Stimulated activated CD4-positive, alpha-beta T cell treated with anti-CD3 and anti-CD28 coated beads, Interleukin-1b, Interleukin-23, amount 100 ng/mL, for 48 hours (primary cell): ENCODE measurements at regions not wholly inside any gene's neighbourhood (a gene's known extent, or its start where the extent isn't known, plus 50 kb on each side); places are given as distances from the start of the nearest gene placed in this dataset.
"Not testable (repeated sequence)": the region's sequence is repeated elsewhere in the genome, so short reads cannot be mapped to it uniquely, and the experiment has no call there.

Source experiments
- DNase-seq: peaks from one replicate; pipeline ENCODE4 v3.0.0-alpha.2; 2020

- no peak for DNase-seq
Observed at GRCh38 chr1:96865731-96866685, 144.4 kb downstream of the PTBP2 start.

GRCh38 chr1:96872757-96873156, 151.2 kb downstream of the PTBP2 start:
- no peak for DNase-seq

GRCh38 chr1:96878640-96879039, 157.1 kb downstream of the PTBP2 start:
- no peak for DNase-seq

DNA sequence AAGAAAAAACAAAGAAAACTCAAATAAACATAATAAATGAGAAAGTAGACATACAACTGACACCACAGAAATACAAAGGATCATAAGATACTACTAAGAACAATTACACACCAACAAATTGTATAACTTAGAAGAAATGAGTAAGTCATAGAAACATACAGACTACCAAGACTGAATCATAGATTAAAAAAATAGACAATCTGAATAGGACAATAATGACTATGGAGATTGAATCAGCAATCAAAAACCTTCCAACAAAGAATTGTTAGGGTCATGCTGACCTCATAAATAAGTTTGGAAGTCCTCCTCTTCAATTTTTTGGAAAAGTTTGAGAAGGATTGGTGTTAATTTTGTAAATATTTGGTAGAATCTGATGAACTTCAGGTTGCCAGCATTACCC, 159.0 kb downstream of the PTBP2 start:
- DNase-seq: no peak

DNA sequence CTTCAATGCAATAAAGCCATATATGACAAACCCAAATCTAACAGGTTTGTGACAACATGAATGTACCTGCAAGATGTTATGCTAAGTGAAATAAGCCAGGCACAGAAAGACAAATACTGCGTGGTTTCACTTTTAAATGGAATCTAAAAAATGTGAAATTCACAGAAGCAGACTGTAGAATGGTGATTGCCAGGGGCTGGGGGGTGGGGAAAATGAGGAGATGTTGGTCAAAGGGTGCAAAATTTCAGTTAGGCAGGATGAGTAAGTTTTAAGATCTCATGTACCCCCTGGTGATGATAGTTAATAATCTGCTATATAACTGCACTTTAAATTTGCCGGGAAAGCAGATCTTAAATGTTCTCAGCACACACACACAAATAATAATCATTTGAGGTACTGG, 160.5 kb downstream of the PTBP2 start:
- DNase-seq: no peak

- DNase-seq: no peak
Observed at GRCh38 chr1:96886474-96886873, 164.9 kb downstream of the PTBP2 start.

GRCh38 chr1:96887501-96887900, 165.9 kb downstream of the PTBP2 start:
- no peak for DNase-seq

- no peak for DNase-seq
Observed at GRCh38 chr1:96901783-96902363, 180.3 kb downstream of the PTBP2 start.

DNA sequence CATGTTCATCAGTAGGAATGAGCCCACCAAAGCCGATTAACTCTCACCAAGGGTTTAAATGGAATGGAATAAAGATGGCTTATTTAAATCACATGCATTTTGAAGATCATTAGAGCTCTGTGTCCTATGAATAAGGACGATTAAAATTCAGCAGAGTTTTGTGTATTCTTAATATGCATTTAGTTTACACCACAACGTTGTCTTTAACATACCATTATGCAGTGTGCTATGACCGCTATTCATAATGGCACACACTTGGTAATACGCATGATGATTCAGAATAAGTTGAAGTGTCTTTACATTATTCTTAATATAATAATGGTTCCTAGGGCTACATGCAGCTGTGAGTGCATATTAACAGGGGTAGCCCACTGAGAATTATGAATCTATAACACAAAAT, 190.7 kb downstream of the PTBP2 start:
- no peak for DNase-seq

- not testable (repeated sequence) for DNase-seq
Observed at GRCh38 chr1:96915701-96916100, 194.1 kb downstream of the PTBP2 start.

- DNase-seq: no peak
Observed at GRCh38 chr1:96918406-96918805, 196.8 kb downstream of the PTBP2 start.

GRCh38 chr1:96922181-96922580, 200.6 kb downstream of the PTBP2 start:
- no peak for DNase-seq

GRCh38 chr1:96923753-96924152, 202.2 kb downstream of the PTBP2 start:
- DNase-seq: no peak

DNA sequence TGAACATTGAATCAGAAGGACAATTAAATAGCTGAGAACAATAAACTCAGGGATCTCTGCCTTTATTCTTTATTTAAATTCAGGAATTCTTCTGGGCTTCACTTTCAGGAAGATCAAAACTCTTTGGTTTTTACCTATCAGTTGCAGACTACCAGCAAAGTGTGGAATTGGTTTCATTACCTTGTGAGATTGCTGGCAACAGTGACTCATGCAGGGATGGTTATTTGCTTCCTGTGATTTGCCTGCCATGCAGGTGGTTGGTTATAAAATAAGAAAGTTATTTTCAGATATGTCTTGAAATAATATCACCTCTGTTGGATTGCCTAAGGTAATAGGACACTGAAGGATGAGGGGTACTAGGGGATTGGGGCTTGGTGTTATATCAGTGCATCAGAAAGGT, 204.6 kb downstream of the PTBP2 start:
- DNase-seq: no peak

DNA sequence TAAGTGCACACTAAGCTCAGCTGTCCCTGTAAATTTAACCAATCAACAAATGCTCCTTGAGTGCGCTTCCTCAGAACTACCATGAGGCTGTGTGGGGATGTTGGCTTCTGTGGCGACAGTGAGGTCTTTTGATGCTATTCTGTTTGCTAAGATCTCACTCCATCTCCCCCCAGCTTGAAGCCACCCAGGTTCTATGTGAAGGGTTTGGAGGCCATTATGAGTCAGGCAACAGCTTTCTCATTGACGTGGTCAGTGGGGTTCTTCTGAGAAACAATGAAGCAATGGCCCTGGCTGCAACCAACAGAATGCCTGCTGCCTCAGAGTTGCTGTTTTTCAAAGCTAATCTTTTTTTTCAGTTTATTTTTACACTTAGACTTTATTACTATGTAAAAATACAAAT, 205.5 kb downstream of the PTBP2 start:
- no peak for DNase-seq

DNA sequence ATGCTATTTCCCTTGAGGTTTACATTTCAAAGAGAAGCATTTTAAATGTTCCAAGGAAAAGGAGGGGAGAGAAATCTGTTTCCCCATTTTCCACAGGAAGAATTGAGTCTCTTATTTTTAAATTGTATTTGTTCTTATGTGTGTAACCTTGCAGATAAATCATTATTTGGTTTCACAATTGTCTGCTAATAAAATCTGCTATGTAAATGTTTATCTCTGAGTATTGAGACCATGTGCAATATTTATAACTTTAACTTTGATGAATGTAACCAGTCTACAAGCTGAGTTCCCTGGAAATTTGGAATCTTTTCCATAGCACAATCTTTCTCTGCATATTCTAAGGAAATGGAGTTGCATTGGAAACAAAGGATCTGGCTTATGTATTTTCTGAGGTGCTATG, 209.6 kb downstream of the PTBP2 start:
- DNase-seq: no peak

DNA sequence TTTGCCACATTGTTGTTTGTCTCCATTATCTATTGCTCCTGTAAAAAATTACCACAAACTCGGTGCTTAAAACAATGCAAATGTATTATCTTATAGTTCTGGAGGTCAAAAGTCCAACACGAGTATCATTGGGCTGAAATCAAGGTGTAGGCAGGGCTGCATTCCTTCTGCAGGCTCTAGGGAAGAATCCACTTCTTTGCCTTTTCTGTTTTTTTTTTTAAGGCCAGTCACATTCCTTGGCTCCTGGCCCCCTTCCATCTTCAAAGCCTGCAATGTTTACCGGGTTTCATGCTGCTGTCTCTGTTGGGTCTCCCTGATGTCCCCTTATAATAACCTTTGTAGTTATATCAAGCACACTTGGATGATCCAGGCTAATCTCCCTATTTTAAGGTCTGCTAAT, 212.7 kb downstream of the PTBP2 start:
- DNase-seq: no peak

GRCh38 chr1:96944432-96945092, 223.0 kb downstream of the PTBP2 start:
- DNase-seq: no peak

DNA sequence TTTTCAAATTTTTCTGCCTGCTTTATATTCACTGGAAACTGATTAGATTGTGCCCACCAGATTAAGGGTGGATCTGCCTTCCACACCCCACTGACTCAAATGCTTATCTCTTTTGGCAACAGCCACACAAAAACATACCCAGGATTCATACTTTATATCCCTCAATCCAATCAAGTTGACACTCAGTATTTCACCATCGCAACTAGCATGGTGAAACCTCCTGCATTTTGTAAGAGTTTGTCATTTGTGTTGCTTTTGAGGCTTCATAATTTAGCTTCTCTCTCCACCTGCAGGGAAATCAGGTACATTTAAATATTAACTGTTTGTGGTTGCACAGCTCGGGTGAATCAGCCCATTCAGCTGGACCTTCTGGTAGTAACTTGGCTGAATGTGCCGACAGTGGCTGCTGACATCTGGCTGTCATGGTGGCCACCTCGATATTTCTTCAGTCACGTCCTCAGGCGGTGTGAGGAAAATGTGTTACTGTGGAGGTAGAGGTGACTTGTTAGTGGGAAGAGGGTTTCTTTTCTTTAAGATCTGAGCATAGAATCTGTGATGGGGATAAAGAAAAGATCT, 224.0 kb downstream of the PTBP2 start:
- no peak for DNase-seq

DNA sequence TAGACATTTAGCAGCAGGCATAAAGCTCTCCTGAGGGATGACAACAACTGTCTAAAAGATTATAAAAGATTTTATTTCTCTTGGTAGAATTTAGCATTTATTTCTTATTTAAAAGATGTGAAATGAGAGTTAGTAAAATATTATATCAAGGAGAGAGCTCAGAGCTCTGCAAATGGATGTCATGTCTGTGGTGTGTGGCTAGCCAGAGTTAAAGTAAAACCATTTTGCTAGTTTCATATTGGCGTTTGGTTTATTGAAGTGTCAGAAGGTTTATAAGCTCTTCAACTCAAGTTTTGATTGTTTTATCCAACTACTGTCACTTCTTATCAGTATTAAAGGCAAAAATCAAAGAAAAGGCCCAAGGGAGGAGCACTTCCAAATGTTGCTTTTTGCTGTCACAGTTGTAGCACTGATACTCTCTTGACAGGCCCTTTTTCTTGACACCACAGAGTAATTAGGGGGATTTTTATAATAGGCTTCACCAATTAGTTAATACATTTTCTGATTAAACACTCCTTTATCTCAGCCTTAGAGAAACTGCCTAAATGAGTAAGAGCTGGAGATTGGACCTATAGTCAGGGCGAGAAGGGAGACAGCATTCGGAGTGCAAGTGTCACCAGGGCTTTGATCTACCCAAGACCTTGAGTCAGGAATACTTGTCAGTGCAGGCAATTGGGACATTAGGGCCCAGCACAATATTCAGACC, 233.9 kb downstream of the PTBP2 start:
- DNase-seq: no peak

DNA sequence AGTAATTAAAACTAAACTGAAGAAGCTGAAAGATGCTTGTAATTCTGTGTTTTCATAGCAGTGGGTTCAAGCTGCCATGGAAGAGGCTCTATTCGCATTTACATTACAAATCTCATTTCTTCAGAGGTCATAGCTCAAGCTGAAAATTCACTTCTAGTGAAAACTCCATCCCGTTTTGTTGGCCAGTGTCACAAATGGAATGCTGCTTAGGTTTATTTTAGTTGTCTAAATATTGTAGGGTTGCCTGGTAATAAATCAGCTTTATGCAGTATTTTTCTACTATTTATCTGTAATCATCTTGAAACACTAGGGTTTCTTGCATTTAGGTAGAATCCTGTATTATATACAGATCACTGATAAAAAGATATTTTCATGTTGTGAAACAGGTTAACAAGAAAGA, 240.6 kb downstream of the PTBP2 start:
- DNase-seq: no peak

- no peak for DNase-seq
Observed at GRCh38 chr1:96962751-96963211, 241.2 kb downstream of the PTBP2 start.

- DNase-seq: no peak
Observed at GRCh38 chr1:96964761-96965160, 243.2 kb downstream of the PTBP2 start.
